ENCODE measurements at regions not wholly inside any gene's neighbourhood (a gene's known extent, or its start where the extent isn't known, plus 50 kb on each side); places are given as distances from the start of the nearest gene placed in this dataset.
A peak's percentile ranks its signal among the peaks of the same experiment; 100 is the strongest.

DNA sequence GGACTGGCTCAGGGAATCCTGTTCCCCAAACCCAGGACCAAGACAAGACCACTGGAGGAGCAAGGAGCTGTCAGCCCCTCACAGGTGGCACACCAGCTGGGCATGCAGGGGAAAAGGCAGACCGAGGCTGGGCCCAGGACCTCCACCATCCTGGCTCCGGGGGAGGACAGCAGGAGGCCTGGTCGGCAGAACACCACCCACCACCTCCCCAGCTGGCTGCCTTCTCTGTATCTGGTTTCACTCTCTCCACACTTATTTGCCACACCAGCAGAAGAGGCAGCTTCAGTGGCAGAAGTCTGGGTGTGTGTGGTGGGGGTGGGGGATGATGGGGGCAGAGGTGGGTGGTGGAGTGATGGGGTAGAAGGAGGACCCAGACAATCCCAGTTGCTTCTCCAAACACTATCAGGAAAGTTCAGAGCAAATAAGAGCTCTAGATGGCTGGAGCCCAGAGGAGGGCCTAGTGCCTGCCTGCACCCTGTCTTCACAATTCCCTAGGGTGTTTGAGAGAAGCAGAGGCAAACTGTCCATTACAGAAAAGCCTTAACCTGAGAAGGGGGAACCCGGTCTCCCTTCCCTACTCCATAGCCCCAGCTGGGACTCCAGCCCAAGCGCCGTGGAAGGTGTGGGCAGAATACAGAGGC is 51.9 kb upstream of the CDON start:
- H3K4me3 ChIP-seq (ENCODE audit: low read depth, low read length): no peak overlapping the region
- no peak for TF ChIP-seq MYC (IDR thresholded peaks at IDR 0.05; ENCODE audit: low read depth, low read length)
- TF ChIP-seq, protein P1, sequence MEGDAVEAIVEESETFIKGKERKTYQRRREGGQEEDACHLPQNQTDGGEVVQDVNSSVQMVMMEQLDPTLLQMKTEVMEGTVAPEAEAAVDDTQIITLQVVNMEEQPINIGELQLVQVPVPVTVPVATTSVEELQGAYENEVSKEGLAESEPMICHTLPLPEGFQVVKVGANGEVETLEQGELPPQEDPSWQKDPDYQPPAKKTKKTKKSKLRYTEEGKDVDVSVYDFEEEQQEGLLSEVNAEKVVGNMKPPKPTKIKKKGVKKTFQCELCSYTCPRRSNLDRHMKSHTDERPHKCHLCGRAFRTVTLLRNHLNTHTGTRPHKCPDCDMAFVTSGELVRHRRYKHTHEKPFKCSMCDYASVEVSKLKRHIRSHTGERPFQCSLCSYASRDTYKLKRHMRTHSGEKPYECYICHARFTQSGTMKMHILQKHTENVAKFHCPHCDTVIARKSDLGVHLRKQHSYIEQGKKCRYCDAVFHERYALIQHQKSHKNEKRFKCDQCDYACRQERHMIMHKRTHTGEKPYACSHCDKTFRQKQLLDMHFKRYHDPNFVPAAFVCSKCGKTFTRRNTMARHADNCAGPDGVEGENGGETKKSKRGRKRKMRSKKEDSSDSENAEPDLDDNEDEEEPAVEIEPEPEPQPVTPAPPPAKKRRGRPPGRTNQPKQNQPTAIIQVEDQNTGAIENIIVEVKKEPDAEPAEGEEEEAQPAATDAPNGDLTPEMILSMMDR (IDR thresholded peaks at IDR 0.05; ENCODE audit: low read depth, low read length): no peak
- no peak for TF ChIP-seq POLR2A (IDR thresholded peaks at IDR 0.05; ENCODE audit: extremely low read depth, insufficient read length)
- TF ChIP-seq, protein P2, sequence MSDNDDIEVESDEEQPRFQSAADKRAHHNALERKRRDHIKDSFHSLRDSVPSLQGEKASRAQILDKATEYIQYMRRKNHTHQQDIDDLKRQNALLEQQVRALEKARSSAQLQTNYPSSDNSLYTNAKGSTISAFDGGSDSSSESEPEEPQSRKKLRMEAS (IDR thresholded peaks at IDR 0.05; ENCODE audit: low read depth, low read length): no peak
- peak; percentile 52 for DNase-seq (ENCODE audit: low read depth)

DNA sequence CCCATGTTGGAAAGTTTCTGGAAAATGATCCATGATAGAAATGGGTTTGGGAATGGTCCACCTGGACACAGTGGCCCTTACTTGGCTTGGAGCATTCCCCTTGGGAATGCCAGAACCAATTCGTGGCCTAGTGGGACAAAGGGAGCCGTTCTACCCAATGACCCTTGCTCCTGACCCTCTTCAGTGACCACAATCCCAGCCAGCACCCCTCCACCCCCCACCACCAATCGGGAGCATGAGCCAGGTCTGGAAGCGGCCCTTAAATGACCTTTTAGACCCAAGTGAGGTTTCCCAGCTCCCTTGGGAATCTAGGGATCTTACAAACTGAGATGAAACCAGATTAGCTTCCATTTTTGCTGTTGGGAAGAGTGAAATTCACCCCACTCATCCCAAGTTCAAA is 51.3 kb upstream of the CDON start:
- no peak overlapping the region for H3K4me3 ChIP-seq (ENCODE audit: low read depth, low read length)
- TF ChIP-seq, protein P2 (IDR thresholded peaks at IDR 0.05; ENCODE audit: low read depth, low read length): no peak
- TF ChIP-seq POLR2A (IDR thresholded peaks at IDR 0.05; ENCODE audit: extremely low read depth, insufficient read length) (no peak), MYC (IDR thresholded peaks at IDR 0.05; ENCODE audit: low read depth, low read length) (no peak)
- TF ChIP-seq, protein P1 (IDR thresholded peaks at IDR 0.05; ENCODE audit: low read depth, low read length): no peak
- no peak for DNase-seq (ENCODE audit: low read depth)

DNA sequence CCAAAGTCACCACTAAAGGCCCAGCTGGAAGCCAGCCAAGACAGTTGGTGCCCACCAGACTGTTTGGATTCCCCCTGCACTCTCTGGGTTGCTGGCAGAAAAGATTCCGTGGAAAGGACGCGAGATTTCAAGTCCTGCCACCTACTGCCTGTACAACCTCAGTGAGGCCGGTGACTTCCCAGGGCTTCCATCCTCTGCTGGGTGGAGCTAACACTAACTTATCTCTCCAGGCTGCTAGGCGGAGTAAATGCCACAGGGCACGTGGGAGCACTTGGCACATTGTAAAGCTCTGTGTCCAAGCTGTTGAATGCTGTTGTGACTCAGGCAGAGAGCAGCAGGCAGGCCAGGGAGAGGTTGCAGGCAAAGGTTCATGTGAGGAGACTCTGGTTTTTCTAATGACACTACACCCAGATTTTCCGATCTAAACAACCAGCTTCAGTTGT is 50.9 kb upstream of the CDON start:
- no peak overlapping the region for H3K4me3 ChIP-seq (ENCODE audit: low read depth, low read length)
- DNase-seq (ENCODE audit: low read depth): peak; percentile 43
- TF ChIP-seq, protein P2 (IDR thresholded peaks at IDR 0.05; ENCODE audit: low read depth, low read length): no peak
- TF ChIP-seq POLR2A (IDR thresholded peaks at IDR 0.05; ENCODE audit: extremely low read depth, insufficient read length) (no peak), MYC (IDR thresholded peaks at IDR 0.05; ENCODE audit: low read depth, low read length) (no peak)
- TF ChIP-seq, protein P1 (IDR thresholded peaks at IDR 0.05; ENCODE audit: low read depth, low read length): no peak

DNA sequence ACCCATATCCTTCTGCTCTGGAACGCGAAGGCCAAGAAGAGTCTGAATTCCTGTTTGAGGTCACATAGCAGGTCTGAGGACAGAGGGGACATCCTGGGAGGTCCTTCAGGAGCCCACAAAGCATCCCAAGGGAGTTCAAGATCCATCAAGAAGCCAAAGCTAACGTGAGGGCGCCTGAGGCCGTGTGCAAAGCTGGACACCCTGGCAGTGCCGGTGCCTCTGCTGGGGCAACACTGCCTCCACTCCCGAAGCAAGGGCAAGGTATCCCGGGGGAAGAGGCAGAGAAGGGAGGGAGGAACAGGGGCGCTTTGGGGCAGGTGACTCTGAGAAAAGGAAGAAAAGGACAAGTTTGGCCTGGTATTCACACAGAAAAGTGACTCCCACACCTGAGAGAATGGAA is 50.3 kb upstream of the CDON start:
- no peak for DNase-seq (ENCODE audit: low read depth)
- TF ChIP-seq POLR2A (IDR thresholded peaks at IDR 0.05; ENCODE audit: extremely low read depth, insufficient read length): no peak
- no peak for TF ChIP-seq MYC (IDR thresholded peaks at IDR 0.05; ENCODE audit: low read depth, low read length)
- TF ChIP-seq, protein P1 (IDR thresholded peaks at IDR 0.05; ENCODE audit: low read depth, low read length): no peak
- TF ChIP-seq, protein P2 (IDR thresholded peaks at IDR 0.05; ENCODE audit: low read depth, low read length): no peak
- H3K4me3 ChIP-seq (ENCODE audit: low read depth, low read length): no peak overlapping the region

DNA sequence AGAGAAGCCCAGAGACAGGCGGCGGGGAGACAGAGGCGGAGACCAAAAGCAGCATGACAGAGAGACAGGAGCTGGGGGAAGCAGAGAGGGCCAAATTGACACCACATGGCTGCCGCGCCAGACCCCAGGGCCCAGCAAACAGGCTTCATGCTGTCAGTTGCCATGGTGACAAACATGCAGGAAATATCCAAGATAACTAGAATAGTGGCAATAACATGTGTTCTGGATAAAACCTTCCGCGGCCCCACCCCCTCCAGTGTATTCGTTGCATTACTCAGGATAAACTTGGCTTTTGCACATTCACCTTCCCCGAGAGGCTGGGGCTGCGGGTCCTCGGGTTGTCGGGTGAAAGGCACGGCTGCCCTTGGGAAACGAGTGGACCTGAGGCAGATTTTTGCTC is 49.9 kb upstream of the CDON start:
- no peak for DNase-seq (ENCODE audit: low read depth)
- H3K4me3 ChIP-seq (ENCODE audit: low read depth, low read length): no peak overlapping the region
- TF ChIP-seq, protein P1 (IDR thresholded peaks at IDR 0.05; ENCODE audit: low read depth, low read length): no peak
- no peak for TF ChIP-seq MYC (IDR thresholded peaks at IDR 0.05; ENCODE audit: low read depth, low read length)
- TF ChIP-seq POLR2A (IDR thresholded peaks at IDR 0.05; ENCODE audit: extremely low read depth, insufficient read length): no peak
- TF ChIP-seq, protein P2 (IDR thresholded peaks at IDR 0.05; ENCODE audit: low read depth, low read length): no peak
